ENCODE measurements at regions not wholly inside any gene's neighbourhood (a gene's known extent, or its start where the extent isn't known, plus 50 kb on each side); places are given as distances from the start of the nearest gene placed in this dataset.

- no peak overlapping the region for H3K27ac ChIP-seq
- H3K4me3 ChIP-seq: no peak overlapping the region
- H3K27me3 ChIP-seq (ENCODE audit: low read depth): no peaks in the 10 kb centered on the region
- H3K9me3 ChIP-seq: no peaks in the 10 kb centered on the region
- TF ChIP-seq CTCF (IDR thresholded peaks at IDR 0.05): no peak
- no peaks in the 10 kb centered on the region for H3K36me3 ChIP-seq
- intact Hi-C loops (cut with DNase I): no loop called here
- ATAC-seq (no peak), DNase-seq (no peak)
- no peaks in the 10 kb centered on the region for H3K4me1 ChIP-seq
Observed at GRCh38 chr20:57780398-57780797, 70.6 kb upstream of the PMEPA1 start.

- Histone ChIP-seq H3K27me3 (ENCODE audit: low read depth) (no peaks in the 10 kb centered on the region), H3K36me3 (no peaks in the 10 kb centered on the region), H3K4me1 (no peaks in the 10 kb centered on the region), H3K9me3 (no peaks in the 10 kb centered on the region), H3K4me3 (no peak overlapping the region), H3K27ac (no peak overlapping the region)
- intact Hi-C loops (cut with DNase I): no loop called here
- ATAC-seq: no peak
- DNase-seq: no peak
- TF ChIP-seq CTCF (IDR thresholded peaks at IDR 0.05): no peak
Observed at GRCh38 chr20:57779401-57780003, 69.7 kb upstream of the PMEPA1 start.

- DNase-seq: no peak
- no peaks in the 10 kb centered on the region for H3K27me3 ChIP-seq (ENCODE audit: low read depth)
- no peaks in the 10 kb centered on the region for H3K4me1 ChIP-seq
- intact Hi-C loops (cut with DNase I): no loop called here
- H3K4me3 ChIP-seq: no peak overlapping the region
- no peaks in the 10 kb centered on the region for H3K9me3 ChIP-seq
- H3K27ac ChIP-seq: no peak overlapping the region
- no peak for TF ChIP-seq CTCF (IDR thresholded peaks at IDR 0.05)
- ATAC-seq: no peak
- H3K36me3 ChIP-seq: no peaks in the 10 kb centered on the region
Observed at GRCh38 chr20:57777911-57778310, 68.1 kb upstream of the PMEPA1 start.

- no peaks in the 10 kb centered on the region for H3K4me1 ChIP-seq
- ATAC-seq (no peak), DNase-seq (no peak)
- no peaks in the 10 kb centered on the region for H3K9me3 ChIP-seq
- H3K36me3 ChIP-seq: no peaks in the 10 kb centered on the region
- intact Hi-C loops (cut with DNase I): no loop called here
- no peak overlapping the region for H3K4me3 ChIP-seq
- no peaks in the 10 kb centered on the region for H3K27me3 ChIP-seq (ENCODE audit: low read depth)
- no peak for TF ChIP-seq CTCF (IDR thresholded peaks at IDR 0.05)
- H3K27ac ChIP-seq: no peak overlapping the region
Observed at GRCh38 chr20:57774951-57775350, 65.1 kb upstream of the PMEPA1 start.

GRCh38 chr20:57774111-57774880, 64.5 kb upstream of the PMEPA1 start:
- Histone ChIP-seq H3K9me3 (no peaks in the 10 kb centered on the region), H3K4me1 (no peaks in the 10 kb centered on the region), H3K36me3 (no peaks in the 10 kb centered on the region), H3K27ac (no peak overlapping the region), H3K4me3 (no peak overlapping the region), H3K27me3 (ENCODE audit: low read depth) (no peaks in the 10 kb centered on the region)
- no peak for TF ChIP-seq CTCF (IDR thresholded peaks at IDR 0.05)
- no peak for DNase-seq
- no peak for ATAC-seq
- intact Hi-C loops (cut with DNase I): no loop called here
